ENCODE measurements at regions not wholly inside any gene's neighbourhood (a gene's known extent, or its start where the extent isn't known, plus 50 kb on each side); places are given as distances from the start of the nearest gene placed in this dataset.
A peak's percentile ranks its signal among the peaks of the same experiment; 100 is the strongest.

DNA sequence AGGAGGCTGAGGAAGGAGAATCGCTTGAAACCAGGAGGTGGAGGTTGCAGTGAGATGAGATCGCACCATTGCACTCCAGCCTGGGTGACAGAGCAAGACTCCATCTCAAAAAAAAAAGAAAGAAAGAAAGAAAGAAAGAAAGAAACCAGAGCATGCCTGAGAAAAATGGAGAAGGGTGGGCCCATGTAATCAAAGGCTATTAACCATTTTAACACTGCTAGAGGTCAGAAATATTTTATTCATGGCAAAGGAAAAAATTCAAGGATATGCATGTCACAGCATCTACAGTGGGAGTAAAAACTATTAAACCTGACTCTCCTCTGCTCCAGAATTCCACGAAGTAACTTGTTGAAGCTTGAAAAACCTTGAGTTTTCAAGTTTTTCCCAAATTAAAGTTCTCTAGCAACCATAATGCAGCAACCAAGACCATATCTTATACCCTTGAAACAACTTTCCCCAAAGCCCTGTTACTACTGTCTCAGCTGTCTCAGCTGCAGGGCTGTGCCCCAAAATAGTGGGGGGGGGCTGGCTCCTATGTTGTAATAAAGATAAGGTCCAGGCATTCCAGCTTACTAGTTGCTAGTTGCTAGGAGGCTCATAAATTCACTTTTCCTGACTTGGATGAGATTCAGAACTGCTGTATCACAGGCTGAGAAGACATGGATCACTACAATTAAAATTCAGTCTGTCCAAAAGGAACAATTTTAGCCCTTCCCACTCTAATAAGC lies 112.9 kb upstream of the SOD1 start:
- Histone ChIP-seq H3K4me3 (ENCODE audit: low read length) (no peak overlapping the region), H3K4me1 (ENCODE audit: control insufficient read depth in 2 of 2, insufficient read depth in 2 of 2, low read length in 2 of 2) (no peaks in the 10 kb centered on the region), H3K27ac (ENCODE audit: low read depth, low read length) (no peak overlapping the region), H3K27me3 (ENCODE audit: control insufficient read depth in 2 of 2, insufficient read depth in 2 of 2, low read length in 2 of 2) (no peaks in the 10 kb centered on the region), H3K9me3 (ENCODE audit: control insufficient read depth in 2 of 3, low read length in 3 of 3) (no peaks in the 10 kb centered on the region), H3K36me3 (ENCODE audit: control insufficient read depth in 2 of 3, insufficient read depth in 3 of 3, low read length in 3 of 3) (no peaks in the 10 kb centered on the region)
- intact Hi-C loops (cut with micrococcal nuclease), result no loop called here
- H3K4me3 Mint-ChIP-seq, result no peak overlapping the region
- H3K27ac Mint-ChIP-seq, result no peak overlapping the region
- CTCF ChIA-PET, result no interaction called here
- POLR2A ChIA-PET, result no interaction called here
- ATAC-seq (no peak), DNase-seq (no peak)
- no peaks in the 10 kb centered on the region for H3K36me3 Mint-ChIP-seq
- no peaks in the 10 kb centered on the region for H3K9me3 Mint-ChIP-seq
- peaks cover 0 to 38% (median 0%) of the 10 kb centered on the region in 5 donors for H3K27me3 Mint-ChIP-seq
- H3K4me1 Mint-ChIP-seq, result peaks cover 0 to 3% (median 0%) of the 10 kb centered on the region in 7 donors

DNA sequence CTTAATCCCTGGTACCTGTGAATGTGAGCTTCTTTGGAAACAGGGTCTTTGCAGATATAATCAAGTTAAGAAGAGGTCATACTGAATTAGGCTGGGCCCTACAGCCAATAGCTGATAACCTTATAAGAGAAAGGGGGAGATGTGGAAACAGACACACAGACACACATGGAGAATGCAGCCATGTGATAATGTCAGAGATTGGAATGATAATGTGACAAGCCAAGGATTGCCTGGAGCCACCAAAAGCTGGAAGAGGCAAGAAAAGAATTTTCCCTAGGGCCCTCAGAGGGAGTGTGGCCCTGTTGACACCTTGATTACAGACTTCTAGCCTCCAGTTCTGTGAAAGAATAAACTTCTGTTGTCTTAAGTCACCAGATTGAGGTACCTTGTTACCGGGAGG lies 114.5 kb upstream of the SOD1 start:
- Histone ChIP-seq H3K36me3 (ENCODE audit: control insufficient read depth in 2 of 3, insufficient read depth in 3 of 3, low read length in 3 of 3) (no peaks in the 10 kb centered on the region), H3K9me3 (ENCODE audit: control insufficient read depth in 2 of 3, low read length in 3 of 3) (no peaks in the 10 kb centered on the region), H3K4me3 (ENCODE audit: low read length) (no peak overlapping the region), H3K27ac (ENCODE audit: low read depth, low read length) (no peak overlapping the region), H3K27me3 (ENCODE audit: control insufficient read depth in 2 of 2, insufficient read depth in 2 of 2, low read length in 2 of 2) (no peaks in the 10 kb centered on the region), H3K4me1 (ENCODE audit: control insufficient read depth in 2 of 2, insufficient read depth in 2 of 2, low read length in 2 of 2) (no peaks in the 10 kb centered on the region)
- Mint-ChIP-seq H3K4me3 (no peak overlapping the region), H3K27me3 (peaks cover 0 to 40% (median 0%) of the 10 kb centered on the region in 5 donors), H3K36me3 (no peaks in the 10 kb centered on the region), H3K9me3 (no peaks in the 10 kb centered on the region), H3K4me1 (peaks cover 0 to 3% (median 0%) of the 10 kb centered on the region in 7 donors), H3K27ac (no peak overlapping the region)
- DNase-seq (no peak), ATAC-seq (no peak)
- ChIA-PET POLR2A (no interaction called here), CTCF (interaction anchor here (1.0 kb wide), 1 partner anchor 363 kb away, joined by 3 read pairs; no protein-coding TSS in a partner anchor)
- intact Hi-C loops (cut with micrococcal nuclease), result no loop called here

DNA sequence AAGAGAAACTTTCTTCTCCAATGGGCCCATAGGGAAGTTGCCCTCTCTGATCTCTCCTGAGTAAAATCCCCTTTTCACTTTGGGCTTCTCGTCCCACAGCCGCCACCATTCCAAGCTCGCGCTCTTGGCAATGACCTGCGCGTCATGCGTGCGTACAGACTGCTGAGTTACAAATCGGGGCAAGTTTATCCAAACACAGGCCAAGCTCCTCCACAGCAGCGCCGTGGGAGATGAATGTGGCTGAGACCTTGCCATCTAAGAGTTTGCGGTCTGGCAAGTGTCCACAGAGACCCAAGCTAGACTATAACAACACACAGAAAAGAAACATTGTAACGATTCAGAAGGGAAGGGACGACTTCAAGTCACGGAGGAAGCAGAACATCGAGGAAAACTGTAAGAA lies 116.3 kb upstream of the SOD1 start:
- DNase-seq (no peak), ATAC-seq (no peak)
- H3K27me3 Mint-ChIP-seq, result peaks cover 0 to 30% (median 0%) of the 10 kb centered on the region in 5 donors
- H3K9me3 Mint-ChIP-seq, result no peaks in the 10 kb centered on the region
- H3K27ac ChIP-seq (ENCODE audit: low read depth, low read length), result no peak overlapping the region
- H3K4me1 Mint-ChIP-seq, result no peaks in the 10 kb centered on the region
- CTCF ChIA-PET, result interaction anchor here (1.7 kb wide), 1 partner anchor 38 kb away, joined by 4 read pairs; no protein-coding TSS in a partner anchor
- no peaks in the 10 kb centered on the region for H3K4me1 ChIP-seq (ENCODE audit: control insufficient read depth in 2 of 2, insufficient read depth in 2 of 2, low read length in 2 of 2)
- H3K4me3 Mint-ChIP-seq, result no peak overlapping the region
- no peak overlapping the region for H3K4me3 ChIP-seq (ENCODE audit: low read length)
- POLR2A ChIA-PET, result no interaction called here
- no peaks in the 10 kb centered on the region for H3K27me3 ChIP-seq (ENCODE audit: control insufficient read depth in 2 of 2, insufficient read depth in 2 of 2, low read length in 2 of 2)
- H3K27ac Mint-ChIP-seq, result peak overlapping the region in 1 of 9 donors; percentile 25
- intact Hi-C loops (cut with micrococcal nuclease), result no loop called here
- no peaks in the 10 kb centered on the region for H3K9me3 ChIP-seq (ENCODE audit: control insufficient read depth in 2 of 3, low read length in 3 of 3)
- no peaks in the 10 kb centered on the region for H3K36me3 Mint-ChIP-seq
- H3K36me3 ChIP-seq (ENCODE audit: control insufficient read depth in 2 of 3, insufficient read depth in 3 of 3, low read length in 3 of 3), result no peaks in the 10 kb centered on the region

DNA sequence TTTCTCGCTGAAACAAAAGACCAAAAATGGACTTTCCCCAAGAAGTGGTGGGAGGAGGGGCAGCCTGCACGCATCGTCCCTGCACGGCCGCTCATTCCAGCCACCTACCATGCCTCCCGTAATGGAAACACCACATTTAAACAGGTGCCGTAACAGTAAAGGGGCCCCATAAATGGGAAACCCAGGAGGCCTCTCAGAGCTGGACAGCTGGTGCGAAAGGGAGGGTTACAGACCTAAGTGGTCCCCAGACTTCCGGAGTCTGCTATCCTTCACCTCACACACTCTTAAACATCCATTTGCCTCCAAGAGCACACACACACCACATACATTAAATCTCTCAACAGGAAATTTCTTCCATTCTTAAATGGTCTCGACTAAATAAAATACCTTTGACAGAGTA lies 120.7 kb upstream of the SOD1 start:
- Histone ChIP-seq H3K4me3 (ENCODE audit: low read length) (no peak overlapping the region), H3K36me3 (ENCODE audit: control insufficient read depth in 2 of 3, insufficient read depth in 3 of 3, low read length in 3 of 3) (no peaks in the 10 kb centered on the region), H3K4me1 (ENCODE audit: control insufficient read depth in 2 of 2, insufficient read depth in 2 of 2, low read length in 2 of 2) (no peaks in the 10 kb centered on the region), H3K27ac (ENCODE audit: low read depth, low read length) (no peak overlapping the region), H3K27me3 (ENCODE audit: control insufficient read depth in 2 of 2, insufficient read depth in 2 of 2, low read length in 2 of 2) (no peaks in the 10 kb centered on the region), H3K9me3 (ENCODE audit: control insufficient read depth in 2 of 3, low read length in 3 of 3) (no peaks in the 10 kb centered on the region)
- POLR2A ChIA-PET, result no interaction called here
- intact Hi-C loops (cut with micrococcal nuclease), result no loop called here
- ATAC-seq, result no peak
- no peak for DNase-seq
- peaks cover 0 to under 1% (median 0%) of the 10 kb centered on the region in 5 donors for H3K36me3 Mint-ChIP-seq
- H3K4me1 Mint-ChIP-seq, result no peaks in the 10 kb centered on the region
- H3K27me3 Mint-ChIP-seq, result peaks cover 0 to 9% (median 0%) of the 10 kb centered on the region in 5 donors
- CTCF ChIA-PET, result no interaction called here
- H3K4me3 Mint-ChIP-seq, result no peak overlapping the region
- H3K9me3 Mint-ChIP-seq, result no peaks in the 10 kb centered on the region
- no peak overlapping the region for H3K27ac Mint-ChIP-seq

DNA sequence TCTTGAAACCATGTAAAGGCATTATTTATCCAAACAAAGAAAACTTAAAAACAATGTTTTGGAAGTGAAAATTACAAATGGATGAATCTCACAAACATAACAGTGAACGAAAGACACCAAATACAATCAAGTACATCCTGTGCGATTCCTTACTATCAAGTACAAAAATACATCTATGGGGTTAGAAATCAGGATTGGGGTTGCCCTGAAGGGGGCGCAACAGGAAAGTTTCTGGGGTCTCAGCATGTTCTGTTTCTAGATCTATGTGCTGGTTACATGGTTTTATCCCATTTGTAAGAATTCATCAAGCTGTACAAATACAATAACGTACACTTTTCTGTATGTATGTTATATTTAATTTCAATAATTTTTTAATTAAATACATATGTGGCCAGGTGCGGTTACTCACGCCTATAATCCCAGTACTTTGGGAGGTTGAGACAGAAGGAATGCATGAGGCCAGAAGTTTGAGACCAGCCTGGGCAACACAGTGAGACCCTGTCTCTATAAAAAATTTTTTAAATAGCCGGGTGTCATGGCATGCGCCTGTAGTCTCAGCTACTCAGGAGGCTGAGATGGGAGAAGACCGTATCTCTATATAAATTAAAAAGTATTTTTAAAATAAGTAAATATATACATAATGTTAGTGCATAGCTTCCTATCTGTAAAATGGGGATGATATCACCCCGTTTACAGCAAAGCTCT lies 121.5 kb upstream of the SOD1 start:
- Mint-ChIP-seq H3K27me3 (peaks cover 0 to 4% (median 0%) of the 10 kb centered on the region in 5 donors), H3K27ac (no peak overlapping the region), H3K4me1 (no peaks in the 10 kb centered on the region), H3K4me3 (no peak overlapping the region), H3K36me3 (peaks cover 0 to 3% (median 0%) of the 10 kb centered on the region in 5 donors), H3K9me3 (no peaks in the 10 kb centered on the region)
- no peaks in the 10 kb centered on the region for H3K4me1 ChIP-seq (ENCODE audit: control insufficient read depth in 2 of 2, insufficient read depth in 2 of 2, low read length in 2 of 2)
- DNase-seq, result no peak
- no peak for ATAC-seq
- H3K27ac ChIP-seq (ENCODE audit: low read depth, low read length), result no peak overlapping the region
- no peaks in the 10 kb centered on the region for H3K27me3 ChIP-seq (ENCODE audit: control insufficient read depth in 2 of 2, insufficient read depth in 2 of 2, low read length in 2 of 2)
- H3K4me3 ChIP-seq (ENCODE audit: low read length), result no peak overlapping the region
- ChIA-PET CTCF (no interaction called here), POLR2A (no interaction called here)
- H3K9me3 ChIP-seq (ENCODE audit: control insufficient read depth in 2 of 3, low read length in 3 of 3), result no peaks in the 10 kb centered on the region
- intact Hi-C loops (cut with micrococcal nuclease), result no loop called here
- H3K36me3 ChIP-seq (ENCODE audit: control insufficient read depth in 2 of 3, insufficient read depth in 3 of 3, low read length in 3 of 3), result no peaks in the 10 kb centered on the region

DNA sequence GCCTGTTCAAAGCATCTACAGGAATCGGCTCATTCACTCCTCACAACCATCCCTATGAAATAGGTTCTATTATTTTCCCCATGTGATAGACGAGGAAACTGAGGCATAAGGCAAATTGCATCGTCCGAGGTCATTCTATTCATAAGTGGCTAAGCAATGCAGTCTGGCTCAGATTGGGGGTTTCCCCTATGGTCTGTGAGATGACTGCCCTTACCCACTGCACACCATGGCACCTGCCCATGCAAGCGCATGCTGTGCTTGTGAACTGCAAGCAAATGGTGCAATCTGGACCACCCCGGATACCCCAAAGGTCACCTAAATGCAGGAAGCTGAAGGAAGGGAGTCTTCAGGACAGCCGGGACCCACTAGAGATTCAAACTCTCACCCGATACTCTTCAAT lies 123.4 kb upstream of the SOD1 start:
- Histone ChIP-seq H3K9me3 (ENCODE audit: control insufficient read depth in 2 of 3, low read length in 3 of 3) (no peaks in the 10 kb centered on the region), H3K27me3 (ENCODE audit: control insufficient read depth in 2 of 2, insufficient read depth in 2 of 2, low read length in 2 of 2) (no peaks in the 10 kb centered on the region), H3K36me3 (ENCODE audit: control insufficient read depth in 2 of 3, insufficient read depth in 3 of 3, low read length in 3 of 3) (no peaks in the 10 kb centered on the region), H3K27ac (ENCODE audit: low read depth, low read length) (no peak overlapping the region), H3K4me1 (ENCODE audit: control insufficient read depth in 2 of 2, insufficient read depth in 2 of 2, low read length in 2 of 2) (no peaks in the 10 kb centered on the region), H3K4me3 (ENCODE audit: low read length) (no peak overlapping the region)
- peaks cover 0 to 5% (median 0%) of the 10 kb centered on the region in 5 donors for H3K36me3 Mint-ChIP-seq
- intact Hi-C loops (cut with micrococcal nuclease), result no loop called here
- no peak overlapping the region for H3K27ac Mint-ChIP-seq
- H3K4me3 Mint-ChIP-seq, result no peak overlapping the region
- DNase-seq, result no peak
- POLR2A ChIA-PET, result no interaction called here
- no peaks in the 10 kb centered on the region for H3K9me3 Mint-ChIP-seq
- H3K27me3 Mint-ChIP-seq, result peaks cover 0 to 5% (median 0%) of the 10 kb centered on the region in 5 donors
- ATAC-seq, result no peak
- CTCF ChIA-PET, result no interaction called here
- H3K4me1 Mint-ChIP-seq, result no peaks in the 10 kb centered on the region

DNA sequence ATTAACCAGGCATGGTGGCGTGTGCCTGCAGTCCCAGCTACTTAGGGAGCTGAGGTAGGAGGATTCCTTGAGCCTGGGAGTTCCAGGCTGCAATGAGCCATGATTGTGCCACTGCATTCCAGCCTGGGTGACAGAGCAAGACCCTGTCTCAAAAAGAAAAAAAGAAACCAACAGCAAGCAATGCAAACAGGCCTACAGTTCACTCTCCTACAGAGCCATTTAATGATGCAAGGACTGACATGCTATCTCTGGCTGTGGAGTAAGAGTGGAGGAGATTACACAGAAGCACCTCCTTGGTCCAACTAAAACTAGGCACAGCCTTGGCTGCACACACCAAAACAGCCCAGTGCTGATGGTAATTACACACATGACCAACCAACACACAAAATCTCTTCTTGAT lies 127.5 kb upstream of the SOD1 start:
- Histone ChIP-seq H3K27me3 (ENCODE audit: control insufficient read depth in 2 of 2, insufficient read depth in 2 of 2, low read length in 2 of 2) (no peaks in the 10 kb centered on the region), H3K36me3 (ENCODE audit: control insufficient read depth in 2 of 3, insufficient read depth in 3 of 3, low read length in 3 of 3) (no peaks in the 10 kb centered on the region), H3K4me1 (ENCODE audit: control insufficient read depth in 2 of 2, insufficient read depth in 2 of 2, low read length in 2 of 2) (no peaks in the 10 kb centered on the region), H3K27ac (ENCODE audit: low read depth, low read length) (no peak overlapping the region), H3K4me3 (ENCODE audit: low read length) (no peak overlapping the region), H3K9me3 (ENCODE audit: control insufficient read depth in 2 of 3, low read length in 3 of 3) (no peaks in the 10 kb centered on the region)
- Mint-ChIP-seq H3K27ac (no peak overlapping the region), H3K36me3 (peaks cover 0 to 7% (median 0%) of the 10 kb centered on the region in 5 donors), H3K4me3 (no peak overlapping the region), H3K4me1 (peaks cover 0 to 18% (median 11%) of the 10 kb centered on the region in 7 donors), H3K27me3 (peaks cover 0 to 8% (median 0%) of the 10 kb centered on the region in 5 donors), H3K9me3 (no peaks in the 10 kb centered on the region)
- no peak for ATAC-seq
- ChIA-PET POLR2A (interaction anchor here (0.5 kb wide), 1 partner anchor 218 kb away, joined by 3 read pairs; no protein-coding TSS in a partner anchor), CTCF (no interaction called here)
- DNase-seq, result no peak
- intact Hi-C loops (cut with micrococcal nuclease), result no loop called here
